MCF 10A (cell line): ENCODE measurements at regions not wholly inside any gene's neighbourhood (a gene's known extent, or its start where the extent isn't known, plus 50 kb on each side); places are given as distances from the start of the nearest gene placed in this dataset.

Experiments used
- BruUV-seq: library from RNA; stranded (reverse); fragments of 400-500 nt; replicated peaks from 2 replicates; lab custom pipeline; 2021; lab: Mats Ljungman, UMichigan
- CTCF ChIA-PET: fragments of 300-600 bp; sonication (Branson Sonifier 250); formaldehyde crosslinking; extraction: SDS; loops from one replicate; lab custom pipeline; 2021; ENCODE audit warnings: antibody characterized with exemption, inconsistent platforms; lab: Yijun Ruan, JAX
- POLR2A ChIA-PET: fragments of 300-600, 350-650 bp; sonication (Branson Sonifier 250); formaldehyde crosslinking; extraction: SDS; loops from one replicate; lab custom pipeline; 2020; ENCODE audit warnings: antibody characterized with exemption, inconsistent platforms; lab: Yijun Ruan, JAX
- DNase-seq: peaks from one replicate; pipeline ENCODE4 v3.0.0-alpha.2; 2018; ENCODE audit not compliant: unreplicated experiment
- H3K27ac Mint-ChIP-seq: one replicate; pipeline ENCODE4 v1.8.0; 2022; ENCODE audit warnings: mild to moderate bottlenecking, low read depth, mixed read lengths; ENCODE audit not compliant: unreplicated experiment
- H3K27me3 Mint-ChIP-seq: one replicate; pipeline ENCODE4 v1.8.0; 2022; ENCODE audit warnings: mixed read lengths; ENCODE audit not compliant: insufficient read depth, unreplicated experiment
- H3K36me3 Mint-ChIP-seq: one replicate; pipeline ENCODE4 v1.8.0; 2022; ENCODE audit warnings: mild to moderate bottlenecking, moderate library complexity, mixed read lengths; ENCODE audit not compliant: insufficient read depth, unreplicated experiment
- H3K4me1 Mint-ChIP-seq: one replicate; pipeline ENCODE4 v1.8.0; 2022; ENCODE audit warnings: mixed read lengths; ENCODE audit not compliant: insufficient read depth, unreplicated experiment
- H3K4me3 Mint-ChIP-seq: one replicate; pipeline ENCODE4 v1.8.0; 2022; ENCODE audit warnings: mild to moderate bottlenecking, moderate library complexity, mixed read lengths; ENCODE audit not compliant: unreplicated experiment
- H3K9me3 Mint-ChIP-seq: one replicate; pipeline ENCODE4 v1.8.0; 2022; ENCODE audit warnings: mixed read lengths; ENCODE audit not compliant: unreplicated experiment
- CTCF ChIP-seq: fragments of 200-600 bp; IDR thresholded peaks from one replicate; pipeline ENCODE4 v1.8.0; 2022; ENCODE audit warnings: antibody characterized with exemption, mild to moderate bottlenecking; ENCODE audit not compliant: unreplicated experiment
- intact Hi-C: fragments of 100-400 bp; cut with micrococcal nuclease; formaldehyde crosslinking; loops from 2 replicates; pipeline ENCODE4 v1.14.1; 2022

GRCh38 chr5:74420220-74420619, 220.3 kb downstream of the ENC1 start:
- Mint-ChIP-seq H3K4me3 (no peak overlapping the region), H3K4me1 (peaks cover 13% of the 10 kb centered on the region), H3K36me3 (peaks cover 6% of the 10 kb centered on the region), H3K9me3 (no peaks in the 10 kb centered on the region), H3K27ac (no peak overlapping the region), H3K27me3 (no peaks in the 10 kb centered on the region)
- BruUV-seq: no TSS peak
- ChIA-PET POLR2A (no interaction called here), CTCF (interaction anchor here (0.6 to 0.7 kb wide), 2 partner anchors 11 to 123 kb away, joined by 3 to 4 read pairs; no protein-coding TSS in a partner anchor)
- no peak for DNase-seq
- intact Hi-C loops: no loop called here
- no peak for TF ChIP-seq CTCF

GRCh38 chr5:74419468-74419867, 221.1 kb downstream of the ENC1 start:
- H3K9me3 Mint-ChIP-seq: no peaks in the 10 kb centered on the region
- intact Hi-C loops: no loop called here
- peaks cover 6% of the 10 kb centered on the region for H3K36me3 Mint-ChIP-seq
- no peaks in the 10 kb centered on the region for H3K27me3 Mint-ChIP-seq
- TF ChIP-seq CTCF: no peak
- no TSS peak for BruUV-seq
- no peak overlapping the region for H3K4me3 Mint-ChIP-seq
- peaks cover 11% of the 10 kb centered on the region for H3K4me1 Mint-ChIP-seq
- ChIA-PET CTCF (no interaction called here), POLR2A (interaction anchor here (0.7 to 1.3 kb wide), 2 partner anchors 115 to 161 kb away, joined by 3 read pairs; no protein-coding TSS in a partner anchor)
- no peak overlapping the region for H3K27ac Mint-ChIP-seq
- no peak for DNase-seq

GRCh38 chr5:74418709-74419108, 221.8 kb downstream of the ENC1 start:
- Mint-ChIP-seq H3K27ac (no peak overlapping the region), H3K9me3 (no peaks in the 10 kb centered on the region), H3K4me3 (no peak overlapping the region), H3K36me3 (peaks cover 6% of the 10 kb centered on the region), H3K27me3 (no peaks in the 10 kb centered on the region), H3K4me1 (peaks cover 4% of the 10 kb centered on the region)
- no peak for TF ChIP-seq CTCF
- intact Hi-C loops: no loop called here
- ChIA-PET POLR2A (interaction anchor here (1.3 kb wide), 1 partner anchor 160 kb away, joined by 3 read pairs; no protein-coding TSS in a partner anchor), CTCF (no interaction called here)
- BruUV-seq: no TSS peak
- DNase-seq: no peak

GRCh38 chr5:74418261-74418660, 222.3 kb downstream of the ENC1 start:
- H3K4me1 Mint-ChIP-seq: no peaks in the 10 kb centered on the region
- POLR2A ChIA-PET: interaction anchor here (1.3 kb wide), 1 partner anchor 159 kb away, joined by 3 read pairs; no protein-coding TSS in a partner anchor
- BruUV-seq: no TSS peak

More at GRCh38 chr5:74418261-74418660, 222.3 kb downstream of the ENC1 start:
- H3K4me3 Mint-ChIP-seq: no peak overlapping the region
- H3K27ac Mint-ChIP-seq: no peak overlapping the region
- H3K27me3 Mint-ChIP-seq: no peaks in the 10 kb centered on the region
- peaks cover 6% of the 10 kb centered on the region for H3K36me3 Mint-ChIP-seq
- H3K9me3 Mint-ChIP-seq: no peaks in the 10 kb centered on the region
- intact Hi-C loops: no loop called here
- TF ChIP-seq CTCF: no peak
- no peak for DNase-seq
- CTCF ChIA-PET: interaction anchor here (0.5 kb wide), 1 partner anchor 401 kb away, joined by 3 read pairs; no protein-coding TSS in a partner anchor
